HG02885 (cell line): ENCODE measurements at regions not wholly inside any gene's neighbourhood (a gene's known extent, or its start where the extent isn't known, plus 50 kb on each side); places are given as distances from the start of the nearest gene placed in this dataset.

Experiments used
- ATAC-seq: cut with Tn5 transposase; IDR thresholded peaks from one replicate; pipeline ENCODE4 v1.9.1; 2021; ENCODE audit warnings: mild to moderate bottlenecking; ENCODE audit not compliant: unreplicated experiment, poor library complexity

DNA sequence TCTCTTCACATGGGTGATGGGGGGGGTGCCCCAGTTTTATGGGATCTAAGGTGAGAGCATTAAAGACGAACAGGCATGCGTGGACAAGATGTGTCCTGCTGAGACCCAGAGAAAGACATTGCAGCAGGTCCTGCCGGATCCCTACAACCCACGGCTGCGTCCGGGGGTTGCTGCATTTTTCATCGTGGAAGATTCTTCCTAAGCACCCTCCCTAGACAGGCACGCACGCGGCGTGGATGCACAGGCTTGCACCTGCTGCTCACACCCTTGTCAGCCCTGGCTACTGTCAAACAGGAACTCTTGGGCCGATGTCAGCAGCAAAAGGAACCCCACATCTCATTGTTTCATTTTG is 280.6 kb upstream of the RTL1 start:
- ATAC-seq = no peak

DNA sequence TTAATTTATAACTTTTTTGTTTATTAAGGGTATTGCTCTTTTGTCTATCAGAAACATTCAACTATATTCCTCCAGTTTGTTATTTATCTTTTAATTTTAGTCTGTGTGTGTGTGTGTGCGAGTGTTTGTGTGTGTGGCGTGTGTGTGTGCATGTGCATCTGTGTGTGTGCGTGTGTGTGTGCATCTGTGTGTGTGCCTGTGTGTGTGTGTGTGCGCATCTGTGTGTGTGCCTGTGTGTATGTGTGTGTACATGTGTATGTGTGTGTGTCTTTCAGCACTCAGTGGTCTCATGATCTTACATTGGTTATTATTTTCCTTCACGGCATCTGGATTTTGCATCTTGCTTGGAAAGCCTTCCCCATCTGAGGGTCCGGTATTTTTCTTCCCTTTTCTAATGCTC is 281.1 kb upstream of the RTL1 start:
- ATAC-seq = no peak

DNA sequence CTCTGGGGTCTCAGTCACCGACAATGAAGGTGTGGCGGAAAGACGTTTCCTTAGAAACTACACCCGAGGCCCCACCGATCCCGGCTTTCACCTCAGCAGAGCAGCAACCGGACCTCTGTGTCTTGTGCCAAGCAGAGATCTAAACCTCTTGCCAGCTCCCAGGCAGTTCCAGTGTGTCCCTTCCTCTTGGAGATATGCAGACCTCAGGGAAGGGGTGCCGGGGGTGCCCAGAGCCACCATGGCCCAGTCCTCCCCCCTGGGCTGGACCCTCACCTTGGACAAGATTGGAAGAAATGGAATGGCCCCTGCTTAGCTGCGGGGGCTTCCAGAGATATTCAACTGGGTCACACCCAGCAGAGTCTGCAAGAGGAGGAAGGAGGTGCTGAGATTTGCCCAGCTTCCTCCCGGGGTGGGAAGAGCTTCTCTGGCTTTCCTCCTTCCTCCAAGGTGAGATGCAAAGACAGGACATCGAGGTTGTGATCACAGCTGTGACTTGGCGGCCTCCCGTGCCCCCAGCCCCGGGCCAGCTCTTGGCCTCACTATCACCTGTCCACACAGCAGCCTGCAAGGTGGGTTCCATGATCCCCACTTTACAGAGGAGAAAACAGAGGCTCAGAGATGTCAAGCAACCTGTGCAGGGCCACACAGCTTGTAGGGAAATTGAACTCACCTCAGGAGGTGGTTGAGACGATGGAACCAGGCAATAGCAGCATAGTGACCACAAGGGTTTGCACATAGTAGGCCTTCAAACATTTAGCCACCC is 281.7 kb upstream of the RTL1 start:
- no peak for ATAC-seq

DNA sequence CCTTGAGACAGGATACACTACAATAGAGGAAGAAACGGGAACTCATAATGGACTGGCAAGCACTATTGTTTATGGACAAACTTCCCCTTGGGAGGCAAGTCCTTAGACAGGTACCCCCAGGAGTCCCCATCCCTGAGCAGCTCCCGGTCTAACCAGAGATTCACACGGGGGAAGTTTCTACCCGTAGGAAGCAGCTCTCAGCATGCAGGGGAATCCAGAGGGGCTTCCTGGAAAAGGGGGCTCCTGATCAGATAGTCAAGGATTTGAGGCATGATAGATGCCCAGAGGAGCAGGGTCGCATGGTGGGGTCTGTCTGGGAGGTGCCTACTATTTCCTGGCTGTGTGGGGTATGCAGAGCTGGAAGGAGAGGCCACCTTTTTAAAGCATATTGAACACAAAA is 282.4 kb upstream of the RTL1 start:
- ATAC-seq = no peak

DNA sequence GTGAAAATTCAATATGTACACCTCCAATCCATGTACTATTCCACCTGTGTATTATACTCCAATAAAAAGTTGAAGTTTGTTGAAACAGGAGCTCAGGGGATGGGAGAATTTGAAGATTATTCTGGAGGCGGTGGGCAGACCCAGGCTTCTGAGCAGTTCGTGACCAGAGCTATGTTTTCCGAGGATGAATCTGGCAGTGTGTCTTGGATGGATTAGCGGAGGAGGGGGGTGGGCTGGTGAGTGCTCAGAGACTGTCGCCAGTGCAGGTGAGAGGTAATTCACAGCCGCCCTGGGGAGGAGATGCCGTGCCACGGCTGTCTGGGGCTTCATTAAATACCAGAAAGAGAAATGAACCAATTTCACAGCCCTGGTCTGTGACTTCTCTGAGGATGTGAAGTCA is 283.0 kb upstream of the RTL1 start:
- ATAC-seq = no peak

DNA sequence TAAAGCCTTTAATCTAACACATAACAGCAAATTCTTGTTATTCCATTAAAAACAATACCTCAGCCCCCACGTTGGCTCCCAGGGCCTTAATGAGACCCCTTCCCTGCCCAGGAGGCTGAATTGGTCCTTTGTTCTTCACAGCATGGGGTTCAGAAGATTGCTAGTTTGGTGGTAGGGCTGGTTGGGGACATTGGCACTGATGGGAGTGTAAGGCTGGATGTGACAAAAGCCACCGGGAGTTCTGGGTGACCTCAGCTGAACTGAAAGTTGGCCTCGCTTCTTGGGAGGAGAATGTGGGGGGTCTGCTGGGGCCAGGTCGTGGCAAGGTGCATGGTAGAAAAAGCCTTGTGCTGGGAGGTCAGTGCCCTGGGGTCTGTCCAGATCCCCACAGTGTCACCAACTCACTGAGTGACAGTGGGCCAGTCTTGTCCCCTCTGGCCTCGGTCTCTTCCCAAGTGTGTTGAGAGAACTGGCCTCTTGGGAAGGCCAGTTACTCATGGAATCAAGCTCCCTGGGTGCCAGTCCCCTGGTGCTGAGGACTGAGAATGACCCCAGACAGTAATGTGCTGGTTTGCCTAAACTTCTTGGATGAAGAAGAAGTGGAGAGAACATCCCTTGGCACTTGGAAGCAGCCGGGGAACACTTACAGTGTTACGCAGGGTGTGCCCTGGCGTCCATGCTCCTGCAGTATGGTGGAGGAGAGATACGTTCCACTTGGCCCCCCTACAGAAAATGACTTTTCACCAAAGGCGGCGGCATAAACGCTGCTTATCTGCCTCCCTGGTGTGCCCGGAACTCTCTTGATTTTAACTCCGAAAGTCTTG is 283.7 kb upstream of the RTL1 start:
- ATAC-seq = no peak

DNA sequence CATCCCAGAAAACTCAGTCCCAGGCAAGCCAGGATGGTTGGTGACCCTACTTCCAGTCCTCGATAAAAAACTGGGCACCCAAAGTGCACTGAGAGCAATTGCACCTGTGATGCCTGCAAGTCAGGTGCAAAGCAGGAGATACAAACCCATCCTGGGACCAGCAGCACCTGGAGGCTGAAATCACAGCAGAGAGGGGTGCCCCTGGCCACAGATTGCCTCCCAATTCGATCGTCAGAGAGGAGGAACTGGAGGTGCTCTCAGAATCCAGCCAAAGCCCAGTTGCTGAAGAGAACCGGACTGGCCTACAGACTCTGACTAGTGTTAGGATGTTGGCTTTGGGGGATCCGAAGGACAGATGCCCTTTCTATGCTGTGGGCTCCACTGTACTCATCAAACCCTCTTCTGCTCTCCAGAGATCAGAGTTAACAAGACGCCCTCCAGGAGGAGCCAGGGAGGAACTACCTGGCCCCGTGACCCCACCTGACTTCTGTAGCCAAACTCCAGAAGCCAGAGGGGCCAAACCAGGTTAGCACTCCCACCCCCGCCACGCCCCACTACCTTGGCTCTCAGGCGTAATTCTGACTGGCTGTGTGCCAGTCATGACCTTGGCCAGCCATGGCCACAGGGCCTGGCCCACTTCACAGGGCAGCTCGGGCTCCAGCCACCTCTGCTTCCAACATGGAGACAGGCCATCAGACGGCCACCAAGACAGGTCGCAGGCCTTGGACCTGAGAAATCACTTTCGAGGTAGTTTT is 284.5 kb upstream of the RTL1 start:
- no peak for ATAC-seq

DNA sequence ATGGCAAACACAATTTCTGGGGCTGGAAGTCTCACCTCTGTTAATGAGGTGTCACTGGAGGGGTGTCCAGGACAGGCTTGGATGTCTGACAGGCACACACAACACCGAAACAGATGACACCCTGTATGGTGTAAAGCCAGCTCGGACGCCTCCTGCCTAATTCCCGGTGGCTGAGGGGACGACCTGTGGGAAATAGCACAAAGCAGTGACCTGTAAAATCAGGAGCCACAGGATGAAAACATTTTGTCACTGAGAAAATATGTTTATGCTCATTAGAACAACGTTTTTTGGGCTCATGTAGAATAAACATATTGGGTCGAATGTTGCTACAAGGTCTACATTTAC is 285.0 kb upstream of the RTL1 start:
- no peak for ATAC-seq

DNA sequence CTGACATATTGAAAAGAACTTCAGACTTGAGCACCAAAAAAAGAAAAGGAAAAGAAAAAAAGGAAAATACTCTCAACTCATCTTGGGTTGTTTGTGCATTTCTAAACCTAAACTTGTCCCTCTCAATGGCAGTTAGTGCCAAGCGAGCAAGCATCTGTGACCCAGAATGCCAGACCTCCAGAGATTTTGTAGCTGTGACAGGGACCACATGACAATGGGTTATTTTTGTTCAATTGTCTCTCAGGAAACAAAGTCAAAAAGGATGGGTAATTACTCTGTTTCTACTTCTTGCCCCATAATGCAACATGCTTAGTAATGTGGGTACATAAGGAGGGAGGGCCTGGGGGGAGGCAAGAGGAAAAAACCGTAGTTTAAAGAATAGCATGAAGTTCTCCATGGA is 285.7 kb upstream of the RTL1 start:
- ATAC-seq = no peak

DNA sequence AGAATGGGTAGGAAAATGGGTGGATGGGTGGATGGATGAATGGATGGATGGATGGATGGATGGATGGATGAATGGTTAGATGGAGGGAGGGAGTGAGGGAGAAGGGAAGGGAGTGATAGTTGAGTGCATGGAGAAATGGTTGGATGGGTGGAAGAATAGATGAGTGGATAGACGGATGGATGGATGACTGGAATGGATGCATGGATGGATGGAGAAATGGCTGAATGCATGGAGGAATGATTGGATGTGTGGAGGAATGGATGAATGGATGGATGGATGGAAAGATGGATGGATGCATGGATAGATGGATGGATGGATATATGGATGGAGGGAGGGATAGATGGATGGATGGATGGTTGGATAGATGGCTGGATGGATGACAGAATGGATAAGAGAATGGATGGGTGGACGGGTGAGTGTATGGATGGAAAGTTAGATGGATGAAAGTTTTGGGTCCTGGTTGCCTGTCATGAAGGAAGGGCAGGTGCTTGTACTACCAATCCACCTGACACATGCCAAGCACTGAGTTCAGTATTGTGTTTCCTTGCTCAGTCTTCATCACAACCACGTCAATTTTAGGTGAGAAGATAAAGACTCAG is 286.5 kb upstream of the RTL1 start:
- ATAC-seq = no peak

DNA sequence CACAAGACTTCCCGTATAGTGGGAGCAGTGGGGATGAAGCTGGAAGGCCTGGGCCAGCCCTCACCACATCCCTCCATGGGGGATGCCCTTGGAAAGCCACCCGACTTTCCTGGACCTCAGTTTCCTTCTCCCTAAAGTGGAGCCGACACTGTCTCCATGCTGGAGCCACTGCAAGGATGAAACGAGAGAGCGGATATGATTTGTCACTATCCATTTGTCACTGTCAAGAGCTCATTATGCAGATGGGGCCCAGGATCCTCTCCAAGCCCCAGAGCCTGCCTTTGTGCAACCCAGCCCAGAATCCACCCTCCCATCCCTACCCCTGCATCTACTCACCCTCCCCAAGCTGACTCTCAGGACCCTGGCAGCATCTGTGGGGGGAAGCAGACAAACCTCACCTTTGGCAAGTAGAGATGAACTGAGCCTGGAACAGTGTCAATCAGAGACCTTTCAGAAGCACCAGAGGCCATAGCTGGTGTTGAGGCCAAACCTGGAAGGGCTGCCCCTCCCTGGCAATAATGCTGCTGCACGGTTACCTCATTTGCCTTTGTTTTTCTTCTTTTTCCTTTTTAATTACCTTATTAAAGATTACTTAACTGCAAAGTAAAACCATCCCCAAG is 287.7 kb upstream of the RTL1 start:
- ATAC-seq = no peak

DNA sequence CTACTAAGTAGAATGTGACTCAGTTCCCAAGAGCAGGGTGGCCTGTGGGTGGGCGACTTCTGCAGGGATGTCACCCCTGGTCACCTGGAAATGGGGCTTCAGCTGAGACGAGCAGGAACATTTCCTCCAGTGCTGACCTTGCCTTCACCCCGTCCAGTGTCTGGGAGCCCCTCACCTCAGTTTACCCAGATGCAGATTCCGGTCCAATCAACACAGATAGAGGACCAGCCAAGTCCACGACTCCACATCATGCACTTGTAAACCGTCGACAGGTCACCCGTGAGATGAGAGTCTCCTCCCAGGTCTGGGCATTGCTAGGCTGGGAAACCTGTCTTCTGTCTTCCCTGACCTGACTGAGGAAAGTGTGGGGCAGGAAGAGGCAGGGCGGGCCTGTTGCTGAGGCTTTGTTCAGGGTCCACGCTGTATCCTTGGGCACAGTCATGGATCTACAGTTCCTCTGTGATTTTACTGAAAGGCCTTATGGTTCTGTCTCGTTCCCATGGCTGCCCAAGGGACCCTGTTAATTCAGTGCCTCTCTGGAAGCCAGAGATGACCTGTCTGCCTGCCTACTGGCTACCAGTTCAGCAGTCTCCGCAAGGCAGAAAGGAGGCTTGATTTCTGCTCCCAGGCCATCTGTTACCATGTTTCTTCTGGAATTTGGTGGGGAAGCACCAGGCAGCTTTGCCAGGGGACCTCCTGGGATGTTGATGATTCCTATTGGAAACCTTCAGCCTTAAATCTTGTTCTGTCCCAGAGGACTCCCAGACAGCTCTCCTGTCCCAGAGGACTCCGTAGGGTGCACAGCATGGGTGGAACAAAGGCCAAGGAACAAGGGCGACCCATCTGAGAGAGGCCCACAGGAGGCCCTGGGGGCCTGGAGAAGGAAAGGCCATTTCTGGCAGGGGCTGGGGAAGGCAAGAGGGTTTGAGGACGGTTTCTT is 288.5 kb upstream of the RTL1 start:
- no peak for ATAC-seq

DNA sequence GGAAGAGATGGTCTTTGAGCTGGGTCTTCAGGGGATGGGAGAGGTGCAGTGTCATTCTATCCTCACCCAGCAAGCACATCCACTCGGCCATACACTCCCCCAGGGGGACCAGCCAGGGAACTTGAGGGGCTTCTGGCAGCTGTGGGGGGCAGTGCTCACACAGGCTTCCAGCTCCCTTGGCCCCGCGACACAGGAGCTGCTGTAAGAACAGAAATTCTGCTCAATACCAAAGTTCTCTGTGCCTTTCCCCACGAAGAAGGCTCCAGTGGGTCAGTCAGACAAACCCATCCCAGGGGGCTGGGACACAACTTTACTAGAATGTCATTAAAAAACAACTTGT is 289.1 kb upstream of the RTL1 start:
- ATAC-seq = no peak

DNA sequence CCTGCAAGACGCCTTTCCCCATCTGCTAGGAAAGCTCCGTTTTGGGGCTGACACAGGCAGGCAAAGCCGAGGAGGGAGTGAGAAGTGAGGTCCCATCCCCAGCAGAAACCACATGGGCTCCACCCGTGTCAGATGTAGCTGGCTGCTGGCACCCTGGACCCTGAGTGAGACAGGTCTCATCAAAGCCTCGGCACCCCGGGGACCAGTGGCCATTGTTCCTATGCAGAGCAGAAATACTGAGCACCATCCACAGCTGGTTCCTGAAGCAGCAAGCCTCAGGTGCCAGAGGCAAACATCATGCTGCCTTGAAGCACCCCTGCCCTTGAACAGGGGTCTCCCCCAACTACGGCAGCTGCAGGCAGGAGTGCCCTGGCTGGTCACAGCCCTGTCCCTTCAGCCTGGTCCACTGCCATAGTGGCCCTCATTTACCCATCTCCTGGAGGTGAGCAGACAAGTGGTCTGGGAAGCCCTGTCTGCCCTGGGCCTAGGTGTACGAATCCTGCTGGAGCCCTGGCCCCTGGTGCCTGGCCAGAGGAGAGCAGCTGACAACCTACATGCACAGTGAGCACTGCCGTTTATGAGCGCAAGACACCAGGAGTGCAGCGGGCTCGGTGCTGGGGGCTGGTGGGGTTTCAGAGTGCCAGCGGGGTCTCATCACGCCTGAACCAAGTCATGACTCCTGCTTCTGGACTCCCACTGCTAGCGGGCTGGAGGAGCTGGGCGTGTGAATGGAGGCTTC is 289.8 kb upstream of the RTL1 start:
- no peak for ATAC-seq

DNA sequence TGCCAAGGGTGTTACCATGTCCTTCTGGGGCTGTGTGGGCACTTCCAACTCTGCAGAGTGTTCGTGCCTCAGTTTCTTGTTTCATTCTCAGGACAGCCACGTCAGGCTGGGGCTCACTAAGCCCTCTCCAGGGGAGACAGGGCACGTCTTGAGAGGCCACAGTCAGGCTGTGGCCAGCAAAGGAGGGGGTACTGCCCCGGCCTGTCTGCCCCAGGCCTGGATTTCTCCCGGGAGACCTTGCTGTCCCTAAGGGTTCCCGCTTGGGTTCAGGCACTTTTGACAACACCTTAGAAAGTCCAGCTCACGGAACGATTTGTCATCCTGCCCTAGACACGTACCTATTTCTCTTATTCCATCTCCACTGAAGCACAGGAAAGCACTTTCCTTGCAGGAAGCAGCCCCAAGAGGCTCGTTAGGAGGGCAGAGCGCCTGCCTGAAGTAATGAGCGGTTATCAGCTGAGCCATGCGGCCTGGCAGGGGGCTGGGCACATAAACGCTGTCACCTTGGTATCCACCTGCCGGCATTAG is 290.4 kb upstream of the RTL1 start:
- ATAC-seq = no peak

DNA sequence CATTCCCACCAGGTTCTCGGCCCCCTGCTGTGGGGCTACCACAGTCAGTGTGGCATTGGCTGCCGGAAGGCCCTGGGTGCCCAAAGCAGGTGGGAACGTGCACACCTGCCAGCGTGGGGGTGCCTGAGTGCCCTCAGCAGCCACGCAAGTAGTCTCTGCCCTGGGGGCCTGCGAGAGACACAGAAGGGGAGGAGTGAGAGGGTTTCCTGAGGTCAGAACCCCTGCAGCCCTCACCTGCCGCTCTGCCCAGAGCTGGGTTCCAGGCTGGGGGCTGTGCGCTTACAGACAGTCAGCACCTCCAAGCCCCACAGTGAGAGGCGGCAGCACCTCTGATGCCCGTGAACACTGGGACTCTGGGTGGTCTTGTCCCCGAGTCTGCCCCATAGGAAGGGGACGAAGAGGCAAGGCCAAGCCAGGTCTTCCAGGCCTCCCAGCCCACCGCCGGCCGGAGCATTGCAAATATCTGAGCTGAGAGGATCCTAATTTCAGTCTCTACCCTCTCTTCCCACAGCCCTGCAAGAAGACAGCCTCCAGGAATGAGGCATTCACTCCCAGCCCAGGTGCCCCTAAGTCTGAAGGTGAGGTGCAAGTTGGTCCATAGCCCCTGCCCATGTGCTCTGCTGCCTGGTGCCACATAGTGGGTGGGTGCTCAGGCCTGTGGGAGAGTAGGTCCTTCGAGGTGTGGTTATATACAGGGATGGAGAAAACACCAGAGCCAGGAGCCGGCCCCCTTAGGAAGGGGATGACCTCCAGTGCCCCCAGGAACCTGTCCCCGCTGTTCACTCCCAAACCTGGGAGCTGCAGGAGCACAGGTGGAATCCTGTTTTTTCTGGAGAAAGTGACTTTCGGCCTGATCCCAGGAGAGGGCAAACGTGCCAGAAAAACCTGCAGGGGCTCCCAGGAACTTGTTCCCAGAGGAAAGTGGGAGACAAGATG is 291.1 kb upstream of the RTL1 start:
- no peak for ATAC-seq

DNA sequence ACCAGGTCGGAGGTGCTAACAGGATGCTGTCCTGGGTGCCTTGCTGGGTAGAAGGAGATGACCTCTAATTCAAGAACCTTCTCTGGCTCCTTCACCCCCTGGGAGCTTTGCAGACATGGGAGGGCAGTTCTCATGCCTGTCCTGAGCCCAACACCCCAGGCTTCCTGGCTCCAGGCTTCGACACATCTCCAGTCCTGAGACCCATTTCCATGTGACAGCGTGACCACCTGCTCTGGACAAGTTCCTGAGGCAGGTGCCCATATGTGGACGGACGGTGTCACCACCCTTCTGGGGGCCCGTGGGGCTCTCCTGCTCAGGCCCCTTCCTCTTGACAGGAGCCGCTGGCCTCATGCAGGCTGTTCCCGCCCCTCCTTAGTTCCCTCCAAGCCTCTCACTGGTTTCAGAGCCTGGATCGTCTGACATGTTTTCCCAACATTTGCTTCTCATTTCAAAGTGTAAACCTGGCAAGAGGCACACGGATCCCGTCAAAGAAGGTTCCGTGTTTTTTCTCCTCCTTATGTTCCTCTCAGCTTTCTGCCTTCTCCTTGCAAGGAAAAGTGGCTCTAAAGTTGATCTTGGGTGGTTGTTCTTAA is 291.9 kb upstream of the RTL1 start:
- ATAC-seq = no peak
